SK-N-SH (cell line): ENCODE measurements at regions not wholly inside any gene's neighbourhood (a gene's known extent, or its start where the extent isn't known, plus 50 kb on each side); places are given as distances from the start of the nearest gene placed in this dataset.

Experiments
- EP300 ChIP-seq, 2 experiments: IDR thresholded peaks; 2 replicates each; pipeline versions ENCODE4 v1.4.0 to v1.6.1; 2012; ENCODE audit warnings: borderline replicate concordance in 1 of 2, low read depth in 1 of 2, low read length in 1 of 2
- FOXJ3 ChIP-seq: sonication (generic); formaldehyde crosslinking; IDR thresholded peaks from 2 replicates; pipeline ENCODE4 v1.5.1; 2020; ENCODE audit warnings: mild to moderate bottlenecking, missing genetic modification reagents
- MEF2A ChIP-seq: IDR thresholded peaks from 2 replicates; pipeline ENCODE4 v1.4.0; 2012; ENCODE audit warnings: low read depth, borderline replicate concordance
- NFIC ChIP-seq: IDR thresholded peaks from 2 replicates; pipeline ENCODE4 v1.4.0; 2012; ENCODE audit warnings: borderline replicate concordance
- POLR2AphosphoS5 ChIP-seq: IDR thresholded peaks from 2 replicates; pipeline ENCODE4 v1.6.1; 2012; ENCODE audit warnings: low read depth, low read length
- RCOR1 ChIP-seq: fragments of 150-350 bp; IDR thresholded peaks from 2 replicates; pipeline ENCODE4 v1.6.1; 2017; ENCODE audit warnings: antibody characterized with exemption, low read length
- RFX5 ChIP-seq: IDR thresholded peaks from 2 replicates; pipeline ENCODE4 v1.6.1; 2012; ENCODE audit warnings: mild to moderate bottlenecking, improper control_type of control experiment, low read length
- SIN3A ChIP-seq: IDR thresholded peaks from 2 replicates; pipeline ENCODE4 v1.6.1; 2012; ENCODE audit warnings: low read depth, mild to moderate bottlenecking, low read length, moderate library complexity, borderline replicate concordance
- TCF12 ChIP-seq: IDR thresholded peaks from 2 replicates; pipeline ENCODE4 v1.4.0; 2012
- YY1 ChIP-seq: IDR thresholded peaks from 2 replicates; pipeline ENCODE4 v1.4.0; 2012; ENCODE audit warnings: low read depth, mild to moderate bottlenecking
- ZBTB33 ChIP-seq: IDR thresholded peaks from 2 replicates; pipeline ENCODE4 v1.4.0; 2012; ENCODE audit warnings: low read depth, borderline replicate concordance
- TF ChIP-seq, protein P1 (sequence below): IDR thresholded peaks from 2 replicates; pipeline ENCODE4 v1.6.1; 2012; ENCODE audit warnings: mild to moderate bottlenecking, low read depth, low read length, moderate library complexity
- TF ChIP-seq, protein P2 (sequence below): fragments of 200-600 bp; sonication (generic); IDR thresholded peaks from 2 replicates; pipeline ENCODE4 v1.6.1; 2017; ENCODE audit warnings: antibody characterized with exemption, mild to moderate bottlenecking, moderate library complexity
- TF ChIP-seq, protein P3 (sequence below): fragments of 150-350 bp; IDR thresholded peaks from 2 replicates; pipeline ENCODE4 v1.6.1; 2016; ENCODE audit warnings: mild to moderate bottlenecking, low read depth, low read length

- TF ChIP-seq YY1 = no peak
- TF ChIP-seq, protein P1, sequence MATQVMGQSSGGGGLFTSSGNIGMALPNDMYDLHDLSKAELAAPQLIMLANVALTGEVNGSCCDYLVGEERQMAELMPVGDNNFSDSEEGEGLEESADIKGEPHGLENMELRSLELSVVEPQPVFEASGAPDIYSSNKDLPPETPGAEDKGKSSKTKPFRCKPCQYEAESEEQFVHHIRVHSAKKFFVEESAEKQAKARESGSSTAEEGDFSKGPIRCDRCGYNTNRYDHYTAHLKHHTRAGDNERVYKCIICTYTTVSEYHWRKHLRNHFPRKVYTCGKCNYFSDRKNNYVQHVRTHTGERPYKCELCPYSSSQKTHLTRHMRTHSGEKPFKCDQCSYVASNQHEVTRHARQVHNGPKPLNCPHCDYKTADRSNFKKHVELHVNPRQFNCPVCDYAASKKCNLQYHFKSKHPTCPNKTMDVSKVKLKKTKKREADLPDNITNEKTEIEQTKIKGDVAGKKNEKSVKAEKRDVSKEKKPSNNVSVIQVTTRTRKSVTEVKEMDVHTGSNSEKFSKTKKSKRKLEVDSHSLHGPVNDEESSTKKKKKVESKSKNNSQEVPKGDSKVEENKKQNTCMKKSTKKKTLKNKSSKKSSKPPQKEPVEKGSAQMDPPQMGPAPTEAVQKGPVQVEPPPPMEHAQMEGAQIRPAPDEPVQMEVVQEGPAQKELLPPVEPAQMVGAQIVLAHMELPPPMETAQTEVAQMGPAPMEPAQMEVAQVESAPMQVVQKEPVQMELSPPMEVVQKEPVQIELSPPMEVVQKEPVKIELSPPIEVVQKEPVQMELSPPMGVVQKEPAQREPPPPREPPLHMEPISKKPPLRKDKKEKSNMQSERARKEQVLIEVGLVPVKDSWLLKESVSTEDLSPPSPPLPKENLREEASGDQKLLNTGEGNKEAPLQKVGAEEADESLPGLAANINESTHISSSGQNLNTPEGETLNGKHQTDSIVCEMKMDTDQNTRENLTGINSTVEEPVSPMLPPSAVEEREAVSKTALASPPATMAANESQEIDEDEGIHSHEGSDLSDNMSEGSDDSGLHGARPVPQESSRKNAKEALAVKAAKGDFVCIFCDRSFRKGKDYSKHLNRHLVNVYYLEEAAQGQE = no peak
- TF ChIP-seq RFX5 = no peak
- no peak for TF ChIP-seq POLR2AphosphoS5
- TF ChIP-seq TCF12 = no peak
- no peak for TF ChIP-seq EP300 (IDR thresholded peaks at IDR 0.05; ENCODE audit: borderline replicate concordance in 1 of 2, low read depth in 1 of 2, low read length in 1 of 2)
- TF ChIP-seq, protein P2, sequence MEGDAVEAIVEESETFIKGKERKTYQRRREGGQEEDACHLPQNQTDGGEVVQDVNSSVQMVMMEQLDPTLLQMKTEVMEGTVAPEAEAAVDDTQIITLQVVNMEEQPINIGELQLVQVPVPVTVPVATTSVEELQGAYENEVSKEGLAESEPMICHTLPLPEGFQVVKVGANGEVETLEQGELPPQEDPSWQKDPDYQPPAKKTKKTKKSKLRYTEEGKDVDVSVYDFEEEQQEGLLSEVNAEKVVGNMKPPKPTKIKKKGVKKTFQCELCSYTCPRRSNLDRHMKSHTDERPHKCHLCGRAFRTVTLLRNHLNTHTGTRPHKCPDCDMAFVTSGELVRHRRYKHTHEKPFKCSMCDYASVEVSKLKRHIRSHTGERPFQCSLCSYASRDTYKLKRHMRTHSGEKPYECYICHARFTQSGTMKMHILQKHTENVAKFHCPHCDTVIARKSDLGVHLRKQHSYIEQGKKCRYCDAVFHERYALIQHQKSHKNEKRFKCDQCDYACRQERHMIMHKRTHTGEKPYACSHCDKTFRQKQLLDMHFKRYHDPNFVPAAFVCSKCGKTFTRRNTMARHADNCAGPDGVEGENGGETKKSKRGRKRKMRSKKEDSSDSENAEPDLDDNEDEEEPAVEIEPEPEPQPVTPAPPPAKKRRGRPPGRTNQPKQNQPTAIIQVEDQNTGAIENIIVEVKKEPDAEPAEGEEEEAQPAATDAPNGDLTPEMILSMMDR = no peak
- no peak for TF ChIP-seq SIN3A
- no peak for TF ChIP-seq NFIC
- TF ChIP-seq ZBTB33 = no peak
- no peak for TF ChIP-seq FOXJ3 (CRISPR knock-in tag)
- TF ChIP-seq RCOR1 = no peak
- no peak for TF ChIP-seq MEF2A
- TF ChIP-seq, protein P3, sequence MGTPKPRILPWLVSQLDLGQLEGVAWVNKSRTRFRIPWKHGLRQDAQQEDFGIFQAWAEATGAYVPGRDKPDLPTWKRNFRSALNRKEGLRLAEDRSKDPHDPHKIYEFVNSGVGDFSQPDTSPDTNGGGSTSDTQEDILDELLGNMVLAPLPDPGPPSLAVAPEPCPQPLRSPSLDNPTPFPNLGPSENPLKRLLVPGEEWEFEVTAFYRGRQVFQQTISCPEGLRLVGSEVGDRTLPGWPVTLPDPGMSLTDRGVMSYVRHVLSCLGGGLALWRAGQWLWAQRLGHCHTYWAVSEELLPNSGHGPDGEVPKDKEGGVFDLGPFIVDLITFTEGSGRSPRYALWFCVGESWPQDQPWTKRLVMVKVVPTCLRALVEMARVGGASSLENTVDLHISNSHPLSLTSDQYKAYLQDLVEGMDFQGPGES = no peak
Observed at GRCh38 chr5:93010037-93010436, 571.0 kb downstream of the NR2F1-AS1 start.
